Smooth muscle cell (in vitro differentiated cells): ENCODE measurements at regions not wholly inside any gene's neighbourhood (a gene's known extent, or its start where the extent isn't known, plus 50 kb on each side); places are given as distances from the start of the nearest gene placed in this dataset.

ENCODE experiments used
- DNase-seq: peaks from one replicate; lab custom pipeline; 2025; ENCODE audit not compliant: unreplicated experiment; lab: John Stamatoyannopoulos, UW
- H2AFZ ChIP-seq: fragments of 200-600 bp; sonication (generic); 2 replicates; pipeline ENCODE4 v1.6.0; 2016; ENCODE audit warnings: antibody characterized with exemption, low read depth, mild to moderate bottlenecking
- H3F3A ChIP-seq: fragments of 200-600 bp; sonication (generic); 2 replicates; pipeline ENCODE4 v1.6.0; 2017; ENCODE audit warnings: antibody characterized with exemption, low read depth
- H3K27ac ChIP-seq: fragments of 200-600 bp; sonication (generic); 2 replicates; pipeline ENCODE4 v1.5.1; 2016; ENCODE audit warnings: low read depth, mild to moderate bottlenecking
- H3K27me3 ChIP-seq: fragments of 200-600 bp; sonication (generic); 2 replicates; pipeline ENCODE4 v1.6.1; 2016; ENCODE audit warnings: low read depth, mild to moderate bottlenecking
- H3K36me3 ChIP-seq: fragments of 200-600 bp; sonication (generic); 2 replicates; pipeline ENCODE4 v1.5.1; 2016; ENCODE audit warnings: low read depth
- H3K4me1 ChIP-seq: fragments of 200-600 bp; sonication (generic); 2 replicates; pipeline ENCODE4 v1.5.1; 2016; ENCODE audit warnings: low read depth
- H3K4me2 ChIP-seq: fragments of 200-600 bp; sonication (generic); 2 replicates; pipeline ENCODE4 v1.6.0; 2016; ENCODE audit warnings: mild to moderate bottlenecking
- H3K4me3 ChIP-seq: fragments of 200-600 bp; sonication (generic); 2 replicates; pipeline ENCODE4 v1.5.1; 2016; ENCODE audit warnings: mild to moderate bottlenecking
- H3K79me2 ChIP-seq: fragments of 200-600 bp; sonication (generic); 2 replicates; pipeline ENCODE4 v1.6.0; 2016; ENCODE audit warnings: low read depth, mild to moderate bottlenecking
- H3K9ac ChIP-seq: fragments of 200-600 bp; sonication (generic); 2 replicates; pipeline ENCODE4 v1.6.0; 2016; ENCODE audit warnings: low read depth
- H3K9me3 ChIP-seq: fragments of 200-600 bp; sonication (generic); replicated peaks from 2 replicates; pipeline ENCODE4 v1.5.1; 2016; ENCODE audit warnings: low read depth
- H4K20me1 ChIP-seq: fragments of 200-600 bp; sonication (generic); 2 replicates; pipeline ENCODE4 v1.6.0; 2016; ENCODE audit warnings: low read depth
- CTCF ChIP-seq: fragments of 200-600 bp; sonication (generic); IDR thresholded peaks from 2 replicates; pipeline ENCODE4 v1.5.1; 2017; ENCODE audit warnings: borderline replicate concordance, mild to moderate bottlenecking, antibody characterized with exemption; ENCODE audit not compliant: insufficient read depth, poor library complexity, severe bottlenecking
- WGBS: methylation state at CpG from one replicate; pipeline ENCODE4 v1.1.7; 2016; ENCODE audit warnings: low lambda C conversion rate; 5-methylcytosine and 5-hydroxymethylcytosine counted together

GRCh38 chr6:81308577-81309279, 443.8 kb downstream of the TENT5A start:
- no peaks in the 10 kb centered on the region for H3K79me2 ChIP-seq
- no peak for TF ChIP-seq CTCF
- H3K27me3 ChIP-seq, result no peaks in the 10 kb centered on the region
- no peak overlapping the region for H3K4me2 ChIP-seq
- no peak for DNase-seq
- no peaks in the 10 kb centered on the region for H3K36me3 ChIP-seq
- no peaks in the 10 kb centered on the region for H3K4me1 ChIP-seq
- H3F3A ChIP-seq, result no peaks in the 10 kb centered on the region
- WGBS, result 93% methylated on average over 6 of the region's 6 CpGs
- no peak overlapping the region for H3K9ac ChIP-seq
- H3K9me3 ChIP-seq, result no peaks in the 10 kb centered on the region
- H3K4me3 ChIP-seq, result no peak overlapping the region
- no peak overlapping the region for H2AFZ ChIP-seq
- no peaks in the 10 kb centered on the region for H4K20me1 ChIP-seq
- no peak overlapping the region for H3K27ac ChIP-seq

- Histone ChIP-seq H3K4me2 (no peak overlapping the region), H4K20me1 (no peaks in the 10 kb centered on the region), H3K36me3 (no peaks in the 10 kb centered on the region), H3K9ac (no peak overlapping the region), H3K4me3 (no peak overlapping the region), H3K4me1 (no peaks in the 10 kb centered on the region), H3F3A (no peaks in the 10 kb centered on the region), H3K79me2 (no peaks in the 10 kb centered on the region), H3K27me3 (no peaks in the 10 kb centered on the region), H3K9me3 (no peaks in the 10 kb centered on the region), H2AFZ (no peak overlapping the region), H3K27ac (no peak overlapping the region)
- WGBS, result 91% methylated on average over 4 of the region's 4 CpGs
- TF ChIP-seq CTCF, result no peak
- no peak for DNase-seq
Observed at GRCh38 chr6:81307651-81308214, 444.7 kb downstream of the TENT5A start.

GRCh38 chr6:81304466-81304865, 448.0 kb downstream of the TENT5A start:
- DNase-seq, result no peak
- no peaks in the 10 kb centered on the region for H3K4me1 ChIP-seq
- no peak for TF ChIP-seq CTCF
- no peaks in the 10 kb centered on the region for H3K36me3 ChIP-seq
- no peak overlapping the region for H3K27ac ChIP-seq
- no peaks in the 10 kb centered on the region for H4K20me1 ChIP-seq
- no peaks in the 10 kb centered on the region for H3K9me3 ChIP-seq
- H3F3A ChIP-seq, result no peaks in the 10 kb centered on the region
- no peak overlapping the region for H3K4me3 ChIP-seq
- no peak overlapping the region for H3K4me2 ChIP-seq
- no peak overlapping the region for H3K9ac ChIP-seq
- H3K27me3 ChIP-seq, result no peaks in the 10 kb centered on the region
- no peak overlapping the region for H2AFZ ChIP-seq
- 70% methylated on average over 1 of the region's 1 CpG for WGBS
- H3K79me2 ChIP-seq, result no peaks in the 10 kb centered on the region

- no peak for TF ChIP-seq CTCF
- WGBS, result 64% methylated on average over 1 of the region's 1 CpG
- Histone ChIP-seq H3K79me2 (no peaks in the 10 kb centered on the region), H3K9me3 (no peaks in the 10 kb centered on the region), H3K4me3 (no peak overlapping the region), H3F3A (no peaks in the 10 kb centered on the region), H2AFZ (no peak overlapping the region), H3K4me1 (no peaks in the 10 kb centered on the region), H3K27me3 (no peaks in the 10 kb centered on the region), H3K9ac (no peak overlapping the region), H3K4me2 (no peak overlapping the region), H3K27ac (no peak overlapping the region), H3K36me3 (no peaks in the 10 kb centered on the region), H4K20me1 (no peaks in the 10 kb centered on the region)
- DNase-seq, result no peak
Observed at GRCh38 chr6:81300961-81301360, 451.5 kb downstream of the TENT5A start.
